ENCODE measurements at regions not wholly inside any gene's neighbourhood (a gene's known extent, or its start where the extent isn't known, plus 50 kb on each side); places are given as distances from the start of the nearest gene placed in this dataset.

- DNase-seq (ENCODE audit: insufficient read length, low spot score), result no peak
- FAIRE-seq, result no peak
- TF ChIP-seq SPI1 (IDR thresholded peaks at IDR 0.05; ENCODE audit: low read depth, low read length) (no peak), POU2F2 (IDR thresholded peaks at IDR 0.05; ENCODE audit: low read depth, low read length) (no peak), POLR2A (IDR thresholded peaks at IDR 0.05; ENCODE audit: low read depth, low read length) (no peak), POLR2AphosphoS5 (IDR thresholded peaks at IDR 0.05; ENCODE audit: low read depth, low read length) (no peak), PAX5 (IDR thresholded peaks at IDR 0.05; ENCODE audit: insufficient read depth, low read length, severe bottlenecking) (no peak), TAF1 (IDR thresholded peaks at IDR 0.05; ENCODE audit: low read depth, low read length) (no peak)
Observed at GRCh38 chr18:56067214-56067894, 479.4 kb upstream of the TCF4 start.

- FAIRE-seq, result no peak
- TF ChIP-seq POU2F2 (IDR thresholded peaks at IDR 0.05; ENCODE audit: low read depth, low read length) (no peak), TAF1 (IDR thresholded peaks at IDR 0.05; ENCODE audit: low read depth, low read length) (no peak), PAX5 (IDR thresholded peaks at IDR 0.05; ENCODE audit: insufficient read depth, low read length, severe bottlenecking) (no peak), SPI1 (IDR thresholded peaks at IDR 0.05; ENCODE audit: low read depth, low read length) (no peak), POLR2A (IDR thresholded peaks at IDR 0.05; ENCODE audit: low read depth, low read length) (no peak), POLR2AphosphoS5 (IDR thresholded peaks at IDR 0.05; ENCODE audit: low read depth, low read length) (no peak)
- no peak for DNase-seq (ENCODE audit: insufficient read length, low spot score)
Observed at GRCh38 chr18:56066524-56067213, 478.7 kb upstream of the TCF4 start.

GRCh38 chr18:56065086-56065485 lies 477.1 kb upstream of the TCF4 start:
- FAIRE-seq (no peak), DNase-seq (ENCODE audit: insufficient read length, low spot score) (no peak)
- TF ChIP-seq POLR2A (IDR thresholded peaks at IDR 0.05; ENCODE audit: low read depth, low read length) (no peak), POU2F2 (IDR thresholded peaks at IDR 0.05; ENCODE audit: low read depth, low read length) (no peak), PAX5 (IDR thresholded peaks at IDR 0.05; ENCODE audit: insufficient read depth, low read length, severe bottlenecking) (no peak)

- no peak for TF ChIP-seq SPI1 (IDR thresholded peaks at IDR 0.05; ENCODE audit: low read depth, low read length)
- TF ChIP-seq PAX5 (IDR thresholded peaks at IDR 0.05; ENCODE audit: insufficient read depth, low read length, severe bottlenecking), result no peak
- TF ChIP-seq TAF1 (IDR thresholded peaks at IDR 0.05; ENCODE audit: low read depth, low read length), result no peak
- no peak for TF ChIP-seq POLR2AphosphoS5 (IDR thresholded peaks at IDR 0.05; ENCODE audit: low read depth, low read length)
- no peak for TF ChIP-seq POLR2A (IDR thresholded peaks at IDR 0.05; ENCODE audit: low read depth, low read length)
- no peak for TF ChIP-seq POU2F2 (IDR thresholded peaks at IDR 0.05; ENCODE audit: low read depth, low read length)
- no peak for DNase-seq (ENCODE audit: insufficient read length, low spot score)
- FAIRE-seq, result no peak
Observed at GRCh38 chr18:56062931-56063330, 474.9 kb upstream of the TCF4 start.

- no peak for TF ChIP-seq TAF1 (IDR thresholded peaks at IDR 0.05; ENCODE audit: low read depth, low read length)
- TF ChIP-seq POLR2A (IDR thresholded peaks at IDR 0.05; ENCODE audit: low read depth, low read length), result no peak
- no peak for TF ChIP-seq POLR2AphosphoS5 (IDR thresholded peaks at IDR 0.05; ENCODE audit: low read depth, low read length)
- no peak for TF ChIP-seq POU2F2 (IDR thresholded peaks at IDR 0.05; ENCODE audit: low read depth, low read length)
- no peak for TF ChIP-seq PAX5 (IDR thresholded peaks at IDR 0.05; ENCODE audit: insufficient read depth, low read length, severe bottlenecking)
- TF ChIP-seq SPI1 (IDR thresholded peaks at IDR 0.05; ENCODE audit: low read depth, low read length), result no peak
- no peak for FAIRE-seq
- no peak for DNase-seq (ENCODE audit: insufficient read length, low spot score)
Observed at GRCh38 chr18:56060967-56061541, 473.1 kb upstream of the TCF4 start.

- TF ChIP-seq POLR2A (IDR thresholded peaks at IDR 0.05; ENCODE audit: low read depth, low read length) (no peak), PAX5 (IDR thresholded peaks at IDR 0.05; ENCODE audit: insufficient read depth, low read length, severe bottlenecking) (no peak), POLR2AphosphoS5 (IDR thresholded peaks at IDR 0.05; ENCODE audit: low read depth, low read length) (no peak), SPI1 (IDR thresholded peaks at IDR 0.05; ENCODE audit: low read depth, low read length) (no peak), POU2F2 (IDR thresholded peaks at IDR 0.05; ENCODE audit: low read depth, low read length) (no peak), TAF1 (IDR thresholded peaks at IDR 0.05; ENCODE audit: low read depth, low read length) (no peak)
- no peak for DNase-seq (ENCODE audit: insufficient read length, low spot score)
- no peak for FAIRE-seq
Observed at GRCh38 chr18:56052202-56052601, 464.2 kb upstream of the TCF4 start.

GRCh38 chr18:56044239-56044638 lies 456.2 kb upstream of the TCF4 start:
- DNase-seq (ENCODE audit: insufficient read length, low spot score) (no peak), FAIRE-seq (no peak)
- no peak for TF ChIP-seq POU2F2 (IDR thresholded peaks at IDR 0.05; ENCODE audit: low read depth, low read length)
- no peak for TF ChIP-seq TAF1 (IDR thresholded peaks at IDR 0.05; ENCODE audit: low read depth, low read length)
- no peak for TF ChIP-seq PAX5 (IDR thresholded peaks at IDR 0.05; ENCODE audit: insufficient read depth, low read length, severe bottlenecking)
- no peak for TF ChIP-seq POLR2A (IDR thresholded peaks at IDR 0.05; ENCODE audit: low read depth, low read length)
- TF ChIP-seq POLR2AphosphoS5 (IDR thresholded peaks at IDR 0.05; ENCODE audit: low read depth, low read length), result no peak
- no peak for TF ChIP-seq SPI1 (IDR thresholded peaks at IDR 0.05; ENCODE audit: low read depth, low read length)

GRCh38 chr18:56043641-56044061 lies 455.7 kb upstream of the TCF4 start:
- TF ChIP-seq POU2F2 (IDR thresholded peaks at IDR 0.05; ENCODE audit: low read depth, low read length) (no peak), POLR2A (IDR thresholded peaks at IDR 0.05; ENCODE audit: low read depth, low read length) (no peak), PAX5 (IDR thresholded peaks at IDR 0.05; ENCODE audit: insufficient read depth, low read length, severe bottlenecking) (no peak)
- FAIRE-seq (no peak), DNase-seq (ENCODE audit: insufficient read length, low spot score) (no peak)

- FAIRE-seq (no peak), DNase-seq (ENCODE audit: insufficient read length, low spot score) (no peak)
- no peak for TF ChIP-seq POLR2AphosphoS5 (IDR thresholded peaks at IDR 0.05; ENCODE audit: low read depth, low read length)
- no peak for TF ChIP-seq TAF1 (IDR thresholded peaks at IDR 0.05; ENCODE audit: low read depth, low read length)
- TF ChIP-seq POLR2A (IDR thresholded peaks at IDR 0.05; ENCODE audit: low read depth, low read length), result no peak
- TF ChIP-seq POU2F2 (IDR thresholded peaks at IDR 0.05; ENCODE audit: low read depth, low read length), result no peak
- TF ChIP-seq PAX5 (IDR thresholded peaks at IDR 0.05; ENCODE audit: insufficient read depth, low read length, severe bottlenecking), result no peak
- no peak for TF ChIP-seq SPI1 (IDR thresholded peaks at IDR 0.05; ENCODE audit: low read depth, low read length)
Observed at GRCh38 chr18:56042915-56043536, 455.0 kb upstream of the TCF4 start.

All from GM12891 (cell line).